Naive thymus-derived CD4-positive, alpha-beta T cell (primary cell): ENCODE measurements at regions not wholly inside any gene's neighbourhood (a gene's known extent, or its start where the extent isn't known, plus 50 kb on each side); places are given as distances from the start of the nearest gene placed in this dataset.
"Not testable (repeated sequence)": the region's sequence is repeated elsewhere in the genome, so short reads cannot be mapped to it uniquely, and the experiment has no call there.

Experiments used
- ATAC-seq: fragments of 150-1000 bp; cut with Tn5 transposase; 2 replicates; pipeline ENCODE4 v1.10.0; 2021; ENCODE audit warnings: mild to moderate bottlenecking, moderate library complexity
- CTCF ChIA-PET: fragments of 350-600 bp; sonication (Branson Sonifier 250); formaldehyde crosslinking; loops from one replicate; lab custom pipeline; 2021; ENCODE audit warnings: antibody characterized with exemption; lab: Charles Lee
- POLR2A ChIA-PET: fragments of 350-600 bp; sonication (Branson Sonifier 250); formaldehyde crosslinking; loops from one replicate; lab custom pipeline; 2021; ENCODE audit warnings: antibody characterized with exemption, inconsistent platforms; lab: Charles Lee
- DNase-seq, 9 donors: peaks; one replicate each; pipeline versions ENCODE4 v3.0.0 to v3.0.0-alpha.2; 2020 to 2022; ENCODE audit warnings: mixed read lengths in 1 of 9
- H3K27ac ChIP-seq: one replicate; pipeline ENCODE4 v1.7.0; 2013; ENCODE audit warnings: mild to moderate bottlenecking, low read depth, low read length, moderate library complexity
- H3K27me3 ChIP-seq, 2 donors: one replicate each; pipeline ENCODE4 v1.7.0; 2013; ENCODE audit warnings: low read length in 2 of 2, mild to moderate bottlenecking in 2 of 2, moderate library complexity in 2 of 2; ENCODE audit not compliant: control insufficient read depth in 2 of 2, insufficient read depth in 2 of 2
- H3K36me3 ChIP-seq, 3 experiments: 1 replicate in 2 of 3; 2 replicates in 1 of 3; pipeline ENCODE4 v1.7.0; 2013; ENCODE audit warnings: low read length in 3 of 3, mild to moderate bottlenecking in 3 of 3, moderate library complexity in 1 of 3; ENCODE audit not compliant: insufficient read depth in 3 of 3, control insufficient read depth in 2 of 3
- H3K4me1 ChIP-seq, 2 donors: one replicate each; pipeline ENCODE4 v1.7.0; 2013; ENCODE audit warnings: low read length in 2 of 2, mild to moderate bottlenecking in 2 of 2, moderate library complexity in 1 of 2; ENCODE audit not compliant: control insufficient read depth in 2 of 2, insufficient read depth in 2 of 2
- H3K4me3 ChIP-seq: 2 replicates; pipeline ENCODE4 v1.7.0; 2013; ENCODE audit warnings: mild to moderate bottlenecking, low read length
- H3K9me3 ChIP-seq, 3 experiments: 1 replicate in 2 of 3; 2 replicates in 1 of 3; pipeline ENCODE4 v1.7.0; 2013; ENCODE audit warnings: low read length in 3 of 3; ENCODE audit not compliant: control insufficient read depth in 2 of 3
- H3K27ac Mint-ChIP-seq, 9 donors: one replicate each; pipeline ENCODE4 v1.8.0; 2020 to 2022; ENCODE audit warnings: mixed read lengths in 9 of 9, mild to moderate bottlenecking in 8 of 9, moderate library complexity in 5 of 9, inconsistent platforms in 2 of 9
- H3K27me3 Mint-ChIP-seq, 5 donors: one replicate each; pipeline ENCODE4 v1.8.0; 2021 to 2022; ENCODE audit warnings: mixed read lengths in 5 of 5, mild to moderate bottlenecking in 1 of 5
- H3K36me3 Mint-ChIP-seq, 5 donors: one replicate each; pipeline ENCODE4 v1.8.0; 2020 to 2022; ENCODE audit warnings: mixed read lengths in 5 of 5, mild to moderate bottlenecking in 3 of 5, inconsistent platforms in 1 of 5
- H3K4me1 Mint-ChIP-seq, 7 donors: one replicate each; pipeline ENCODE4 v1.8.0; 2020 to 2022; ENCODE audit warnings: mixed read lengths in 7 of 7, mild to moderate bottlenecking in 3 of 7, inconsistent platforms in 1 of 7
- H3K4me3 Mint-ChIP-seq, 10 donors: one replicate each; pipeline ENCODE4 v1.8.0; 2020 to 2022; ENCODE audit warnings: mild to moderate bottlenecking in 10 of 10, mixed read lengths in 10 of 10, moderate library complexity in 6 of 10, inconsistent platforms in 2 of 10
- H3K9me3 Mint-ChIP-seq, 11 donors: one replicate each; pipeline ENCODE4 v1.8.0; 2020 to 2022; ENCODE audit warnings: mixed read lengths in 11 of 11, mild to moderate bottlenecking in 4 of 11, inconsistent platforms in 1 of 11, moderate library complexity in 1 of 11
- intact Hi-C, 2 donors: fragments of 100-400 bp; cut with micrococcal nuclease; formaldehyde crosslinking; loops; one replicate each; pipeline ENCODE4 v1.15.1; 2023

- DNase-seq (no peak), ATAC-seq (no peak)
- no peaks in the 10 kb centered on the region for H3K36me3 ChIP-seq
- no peaks in the 10 kb centered on the region for H3K27me3 ChIP-seq
- no peak overlapping the region for H3K27ac ChIP-seq
- H3K4me3 ChIP-seq, result no peak overlapping the region
- H3K4me1 ChIP-seq, result no peaks in the 10 kb centered on the region
- Mint-ChIP-seq H3K27me3 (peaks cover 0 to 10% (median 3%) of the 10 kb centered on the region in 5 donors), H3K27ac (no peak overlapping the region), H3K9me3 (peaks cover 0 to 8% (median 3%) of the 10 kb centered on the region in 11 donors), H3K36me3 (no peaks in the 10 kb centered on the region), H3K4me1 (peaks cover 0 to 2% (median 0%) of the 10 kb centered on the region in 7 donors), H3K4me3 (no peak overlapping the region)
- H3K9me3 ChIP-seq, result peaks cover 0 to 3% (median 0%) of the 10 kb centered on the region in 3 experiments
- ChIA-PET POLR2A (no interaction called here), CTCF (interaction anchor here (0.9 kb wide), 1 partner anchor 8 kb away, joined by 3 read pairs; no protein-coding TSS in a partner anchor)
- intact Hi-C loops, result no loop called here
These were observed 248.9 kb downstream of the TDRD15 start for GRCh38 chr2:21372654-21373053.

GRCh38 chr2:21376864-21377263 is 253.1 kb downstream of the TDRD15 start:
- Histone ChIP-seq H3K27me3 (no peaks in the 10 kb centered on the region), H3K9me3 (no peaks in the 10 kb centered on the region), H3K36me3 (no peaks in the 10 kb centered on the region), H3K4me1 (no peaks in the 10 kb centered on the region), H3K27ac (no peak overlapping the region), H3K4me3 (no peak overlapping the region)
- H3K4me1 Mint-ChIP-seq, result no peaks in the 10 kb centered on the region
- POLR2A ChIA-PET, result no interaction called here
- no peak overlapping the region for H3K27ac Mint-ChIP-seq
- H3K4me3 Mint-ChIP-seq, result no peak overlapping the region
- CTCF ChIA-PET, result no interaction called here
- DNase-seq (no peak), ATAC-seq (no peak)
- intact Hi-C loops, result no loop called here
- H3K27me3 Mint-ChIP-seq, result peaks cover 0 to 10% (median 4%) of the 10 kb centered on the region in 5 donors
- no peaks in the 10 kb centered on the region for H3K36me3 Mint-ChIP-seq
- peaks cover 0 to 14% (median 3%) of the 10 kb centered on the region in 11 donors for H3K9me3 Mint-ChIP-seq

GRCh38 chr2:21379140-21379539 is 255.4 kb downstream of the TDRD15 start:
- H3K27me3 ChIP-seq, result no peaks in the 10 kb centered on the region
- ChIA-PET POLR2A (no interaction called here), CTCF (no interaction called here)
- no peaks in the 10 kb centered on the region for H3K9me3 ChIP-seq
- Mint-ChIP-seq H3K27ac (no peak overlapping the region), H3K36me3 (no peaks in the 10 kb centered on the region), H3K4me3 (no peak overlapping the region), H3K9me3 (peaks cover 0 to 11% (median 4%) of the 10 kb centered on the region in 11 donors), H3K27me3 (peaks cover 0 to 10% (median 4%) of the 10 kb centered on the region in 5 donors), H3K4me1 (no peaks in the 10 kb centered on the region)
- H3K27ac ChIP-seq, result no peak overlapping the region
- no peaks in the 10 kb centered on the region for H3K36me3 ChIP-seq
- no peaks in the 10 kb centered on the region for H3K4me1 ChIP-seq
- ATAC-seq (no peak), DNase-seq (no peak)
- intact Hi-C loops, result no loop called here
- no peak overlapping the region for H3K4me3 ChIP-seq

GRCh38 chr2:21379668-21380067 is 255.9 kb downstream of the TDRD15 start:
- intact Hi-C loops, H3K4me3 Mint-ChIP-seq, H3K27me3 Mint-ChIP-seq, H3K36me3 Mint-ChIP-seq, H3K4me1 ChIP-seq, CTCF ChIA-PET, H3K27ac Mint-ChIP-seq, H3K27me3 ChIP-seq, DNase-seq, H3K9me3 ChIP-seq, ATAC-seq, H3K36me3 ChIP-seq, H3K27ac ChIP-seq, H3K4me1 Mint-ChIP-seq, POLR2A ChIA-PET, H3K4me3 ChIP-seq: not testable (repeated sequence)
- peaks cover 0 to 11% (median 4%) of the 10 kb centered on the region in 11 donors for H3K9me3 Mint-ChIP-seq

- no peak for DNase-seq
- intact Hi-C loops, result no loop called here
- H3K4me3 Mint-ChIP-seq, result no peak overlapping the region
These were observed 257.7 kb downstream of the TDRD15 start for GRCh38 chr2:21381421-21381820.

GRCh38 chr2:21382701-21383520 is 259.1 kb downstream of the TDRD15 start:
- ChIA-PET CTCF (no interaction called here), POLR2A (no interaction called here)
- DNase-seq (no peak), ATAC-seq (no peak)
- no peaks in the 10 kb centered on the region for H3K36me3 ChIP-seq
- Mint-ChIP-seq H3K27ac (no peak overlapping the region), H3K9me3 (peaks cover 0 to 12% (median 4%) of the 10 kb centered on the region in 11 donors), H3K4me3 (no peak overlapping the region), H3K36me3 (no peaks in the 10 kb centered on the region), H3K27me3 (peaks cover 0 to 6% (median 0%) of the 10 kb centered on the region in 5 donors), H3K4me1 (no peaks in the 10 kb centered on the region)
- no peak overlapping the region for H3K27ac ChIP-seq
- H3K4me1 ChIP-seq, result no peaks in the 10 kb centered on the region
- H3K9me3 ChIP-seq, result no peaks in the 10 kb centered on the region
- intact Hi-C loops, result no loop called here
- no peak overlapping the region for H3K4me3 ChIP-seq
- no peaks in the 10 kb centered on the region for H3K27me3 ChIP-seq

More at GRCh38 chr2:21381421-21381820, 257.7 kb downstream of the TDRD15 start:
- H3K27ac ChIP-seq, result no peak overlapping the region
- Mint-ChIP-seq H3K9me3 (peaks cover 0 to 12% (median 4%) of the 10 kb centered on the region in 11 donors), H3K27ac (no peak overlapping the region), H3K36me3 (no peaks in the 10 kb centered on the region), H3K27me3 (peaks cover 0 to 6% (median 2%) of the 10 kb centered on the region in 5 donors), H3K4me1 (no peaks in the 10 kb centered on the region)
- ChIA-PET POLR2A (no interaction called here), CTCF (no interaction called here)
- no peak overlapping the region for H3K4me3 ChIP-seq
- no peaks in the 10 kb centered on the region for H3K9me3 ChIP-seq
- no peaks in the 10 kb centered on the region for H3K4me1 ChIP-seq
- ATAC-seq, result no peak
- H3K27me3 ChIP-seq, result no peaks in the 10 kb centered on the region
- H3K36me3 ChIP-seq, result no peaks in the 10 kb centered on the region

- no peak overlapping the region for H3K27ac Mint-ChIP-seq
- Histone ChIP-seq H3K4me1 (no peaks in the 10 kb centered on the region), H3K9me3 (no peaks in the 10 kb centered on the region), H3K27me3 (peaks cover 0 to 3% of the 10 kb centered on the region in 2 donors), H3K4me3 (no peak overlapping the region), H3K36me3 (no peaks in the 10 kb centered on the region), H3K27ac (no peak overlapping the region)
- ATAC-seq (no peak), DNase-seq (no peak)
- peaks cover 0 to 14% (median 4%) of the 10 kb centered on the region in 11 donors for H3K9me3 Mint-ChIP-seq
- ChIA-PET CTCF (no interaction called here), POLR2A (no interaction called here)
- intact Hi-C loops, result no loop called here
- H3K36me3 Mint-ChIP-seq, result no peaks in the 10 kb centered on the region
- no peaks in the 10 kb centered on the region for H3K4me1 Mint-ChIP-seq
- H3K27me3 Mint-ChIP-seq, result peaks cover 0 to 6% (median 0%) of the 10 kb centered on the region in 5 donors
- no peak overlapping the region for H3K4me3 Mint-ChIP-seq
These were observed 262.9 kb downstream of the TDRD15 start for GRCh38 chr2:21386666-21387065.
